ENCODE measurements at regions not wholly inside any gene's neighbourhood (a gene's known extent, or its start where the extent isn't known, plus 50 kb on each side); places are given as distances from the start of the nearest gene placed in this dataset.

DNA sequence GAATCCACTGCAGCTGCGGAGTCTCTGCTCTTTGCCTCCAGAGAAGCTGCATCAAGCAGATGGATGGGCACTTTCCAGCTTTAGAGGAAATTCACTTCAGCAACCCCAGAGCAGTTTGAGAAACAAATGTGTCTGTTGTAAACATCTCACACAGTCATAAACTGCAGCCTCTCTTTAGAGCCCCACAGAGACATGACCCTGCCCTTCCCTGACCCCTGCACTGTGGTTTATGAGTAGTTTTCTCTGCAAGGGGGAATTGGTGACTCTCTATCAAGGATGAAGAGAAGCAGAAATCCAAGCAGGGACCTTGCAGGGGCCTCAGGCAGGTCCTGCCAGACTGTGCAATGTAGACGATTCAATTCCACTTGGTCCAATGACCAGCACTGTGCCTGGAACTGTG lies 160.2 kb downstream of the SH2D4B start:
- H3K9me3 ChIP-seq (ENCODE audit: control insufficient read depth in 2 of 2, insufficient read depth in 1 of 2, low read depth in 1 of 2, low read length in 1 of 2) = peaks cover 0 to 2% of the 10 kb centered on the region in 2 donors
- H3K4me1 ChIP-seq (ENCODE audit: control insufficient read depth in 2 of 2, insufficient read depth in 2 of 2, low read length in 1 of 2) = peaks cover 2 to 3% of the 10 kb centered on the region in 2 donors
- H3K4me3 ChIP-seq (ENCODE audit: low read depth in 1 of 2, low read length in 2 of 2) = no peak overlapping the region
- 73 to 87% methylated on average over 2 of the region's 2 CpGs for WGBS, 2 donors
- no peaks in the 10 kb centered on the region for H3K36me3 ChIP-seq (ENCODE audit: control insufficient read depth in 2 of 2, insufficient read depth in 2 of 2, low read length in 1 of 2)
- H3K27ac ChIP-seq (ENCODE audit: low read depth in 2 of 2, low read length in 1 of 2) = no peak overlapping the region
- no peaks in the 10 kb centered on the region for H3K27me3 ChIP-seq (ENCODE audit: control insufficient read depth in 1 of 2, insufficient read depth in 2 of 2, low read length in 2 of 2)

DNA sequence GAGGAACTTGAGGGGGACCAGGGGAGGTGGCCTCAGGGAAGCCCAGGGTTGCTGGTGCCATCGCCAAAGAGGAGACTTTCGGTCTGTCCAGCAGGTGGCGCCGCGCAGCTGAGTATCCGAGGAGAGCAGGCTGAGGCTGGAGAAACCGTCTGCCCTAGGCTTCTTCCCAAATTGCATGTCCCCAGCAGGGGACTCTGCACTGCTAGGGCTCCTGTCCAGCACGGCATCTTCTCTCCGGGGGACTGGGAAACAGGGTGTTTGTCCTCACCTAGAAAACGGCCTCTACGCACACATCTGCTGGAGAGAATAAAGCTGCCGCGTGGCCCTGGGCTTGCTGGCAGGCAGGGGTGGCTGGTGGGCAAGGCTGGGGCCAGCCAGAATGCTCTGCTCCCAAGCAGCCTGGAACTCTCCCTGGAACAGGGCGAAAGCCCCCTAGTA lies 161.9 kb downstream of the SH2D4B start:
- 16 to 21% methylated on average over 14 of the region's 14 CpGs for WGBS, 2 donors
- Histone ChIP-seq H3K27me3 (ENCODE audit: control insufficient read depth in 1 of 2, insufficient read depth in 2 of 2, low read length in 2 of 2) (no peaks in the 10 kb centered on the region), H3K4me3 (ENCODE audit: low read depth in 1 of 2, low read length in 2 of 2) (no peak overlapping the region), H3K27ac (ENCODE audit: low read depth in 2 of 2, low read length in 1 of 2) (no peak overlapping the region), H3K36me3 (ENCODE audit: control insufficient read depth in 2 of 2, insufficient read depth in 2 of 2, low read length in 1 of 2) (no peaks in the 10 kb centered on the region), H3K4me1 (ENCODE audit: control insufficient read depth in 2 of 2, insufficient read depth in 2 of 2, low read length in 1 of 2) (peaks cover 2 to 3% of the 10 kb centered on the region in 2 donors), H3K9me3 (ENCODE audit: control insufficient read depth in 2 of 2, insufficient read depth in 1 of 2, low read depth in 1 of 2, low read length in 1 of 2) (peaks cover 0 to 2% of the 10 kb centered on the region in 2 donors)

DNA sequence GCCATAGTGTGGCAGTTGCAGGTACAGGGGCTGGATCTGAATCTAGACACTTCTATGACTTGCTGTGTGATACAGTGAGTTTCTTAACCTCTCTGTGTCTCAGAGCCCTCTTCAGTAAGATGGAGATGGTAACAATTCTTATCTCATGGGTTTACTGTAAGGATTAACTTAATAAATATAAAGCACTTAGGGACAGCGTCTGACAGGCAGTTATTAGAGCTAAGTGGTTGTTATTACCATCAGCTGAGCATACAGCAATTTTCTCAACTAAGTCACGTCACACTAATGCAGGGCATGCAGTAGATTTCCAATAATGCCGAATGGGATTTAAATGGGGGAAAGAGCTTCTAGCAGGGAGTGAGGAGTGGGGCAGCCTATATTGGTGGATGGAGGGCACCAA lies 162.6 kb downstream of the SH2D4B start:
- H3K27ac ChIP-seq (ENCODE audit: low read depth in 2 of 2, low read length in 1 of 2) = no peak overlapping the region

DNA sequence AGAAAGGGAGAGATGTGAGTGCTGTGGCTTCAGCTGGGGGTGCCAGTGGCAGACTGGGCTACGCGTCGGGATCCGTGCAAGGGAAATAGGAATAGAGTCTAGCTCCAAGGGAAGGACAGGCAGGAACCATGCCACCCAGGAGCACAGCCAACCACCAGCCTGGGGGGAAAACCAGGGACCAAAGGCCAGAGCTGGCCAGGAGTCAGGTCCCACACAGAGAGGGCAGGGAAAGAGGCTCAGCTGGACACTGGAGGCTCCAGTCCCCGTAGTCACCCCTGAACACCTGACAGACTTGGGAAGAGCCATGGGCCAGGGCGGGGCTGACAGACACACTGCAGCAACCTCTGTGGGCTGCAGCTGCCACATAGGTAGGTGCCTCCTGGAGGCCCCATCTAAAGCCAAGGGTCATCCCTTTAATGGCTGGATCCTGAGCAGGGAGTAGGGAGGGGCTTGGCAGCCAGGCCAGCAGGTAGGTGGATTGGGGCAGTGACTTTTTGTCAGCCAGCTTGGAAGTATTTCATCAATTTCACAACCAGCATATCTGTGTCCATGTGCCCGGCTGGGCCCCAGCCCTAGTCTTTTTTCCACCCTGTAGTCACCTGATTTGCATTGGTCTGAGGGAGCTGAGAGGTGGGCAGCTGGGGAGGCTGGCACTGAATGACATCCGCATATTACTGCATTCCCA lies 163.2 kb downstream of the SH2D4B start:
- no peaks in the 10 kb centered on the region for H3K36me3 ChIP-seq (ENCODE audit: control insufficient read depth in 2 of 2, insufficient read depth in 2 of 2, low read length in 1 of 2)
- H3K9me3 ChIP-seq (ENCODE audit: control insufficient read depth in 2 of 2, insufficient read depth in 1 of 2, low read depth in 1 of 2, low read length in 1 of 2) = no peaks in the 10 kb centered on the region
- H3K4me3 ChIP-seq (ENCODE audit: low read depth in 1 of 2, low read length in 2 of 2) = no peak overlapping the region
- H3K27ac ChIP-seq (ENCODE audit: low read depth in 2 of 2, low read length in 1 of 2) = no peak overlapping the region
- WGBS, 2 donors = 69 to 71% methylated on average over 8 of the region's 8 CpGs
- H3K27me3 ChIP-seq (ENCODE audit: control insufficient read depth in 1 of 2, insufficient read depth in 2 of 2, low read length in 2 of 2) = no peaks in the 10 kb centered on the region
- H3K4me1 ChIP-seq (ENCODE audit: control insufficient read depth in 2 of 2, insufficient read depth in 2 of 2, low read length in 1 of 2) = peaks cover 2 to 3% of the 10 kb centered on the region in 2 donors

More for the DNA sequence above, 162.6 kb downstream of the SH2D4B start:
- Histone ChIP-seq H3K36me3 (ENCODE audit: control insufficient read depth in 2 of 2, insufficient read depth in 2 of 2, low read length in 1 of 2) (no peaks in the 10 kb centered on the region), H3K4me3 (ENCODE audit: low read depth in 1 of 2, low read length in 2 of 2) (no peak overlapping the region), H3K27me3 (ENCODE audit: control insufficient read depth in 1 of 2, insufficient read depth in 2 of 2, low read length in 2 of 2) (no peaks in the 10 kb centered on the region), H3K9me3 (ENCODE audit: control insufficient read depth in 2 of 2, insufficient read depth in 1 of 2, low read depth in 1 of 2, low read length in 1 of 2) (no peaks in the 10 kb centered on the region), H3K4me1 (ENCODE audit: control insufficient read depth in 2 of 2, insufficient read depth in 2 of 2, low read length in 1 of 2) (peaks cover 2 to 3% of the 10 kb centered on the region in 2 donors)
- 80 to 81% methylated on average over 3 of the region's 3 CpGs for WGBS, 2 donors

DNA sequence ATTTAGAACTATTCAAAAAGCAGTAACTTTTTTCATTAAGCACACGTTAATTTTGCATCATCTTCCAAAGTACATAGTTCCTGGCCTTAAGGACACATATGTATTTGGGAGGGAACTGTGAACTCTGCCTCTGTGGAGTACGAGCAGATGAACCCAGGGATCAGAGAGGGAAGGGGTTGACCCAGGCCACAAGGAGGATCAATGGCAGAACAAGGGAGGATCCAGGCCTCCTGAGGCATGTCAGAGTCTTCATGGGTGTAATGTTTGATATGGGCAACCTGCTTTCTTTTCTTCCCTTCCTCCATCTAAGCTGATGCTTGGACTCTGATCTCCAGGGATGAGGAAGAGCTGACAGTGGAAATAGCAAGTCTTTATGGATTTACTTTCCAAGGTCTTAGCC lies 164.0 kb downstream of the SH2D4B start:
- Histone ChIP-seq H3K4me1 (ENCODE audit: control insufficient read depth in 2 of 2, insufficient read depth in 2 of 2, low read length in 1 of 2) (peaks cover 2 to 3% of the 10 kb centered on the region in 2 donors), H3K27me3 (ENCODE audit: control insufficient read depth in 1 of 2, insufficient read depth in 2 of 2, low read length in 2 of 2) (no peaks in the 10 kb centered on the region), H3K4me3 (ENCODE audit: low read depth in 1 of 2, low read length in 2 of 2) (no peak overlapping the region), H3K27ac (ENCODE audit: low read depth in 2 of 2, low read length in 1 of 2) (no peak overlapping the region), H3K36me3 (ENCODE audit: control insufficient read depth in 2 of 2, insufficient read depth in 2 of 2, low read length in 1 of 2) (no peaks in the 10 kb centered on the region), H3K9me3 (ENCODE audit: control insufficient read depth in 2 of 2, insufficient read depth in 1 of 2, low read depth in 1 of 2, low read length in 1 of 2) (no peaks in the 10 kb centered on the region)
- 74 to 77% methylated on average over 2 of the region's 2 CpGs for WGBS, 2 donors

DNA sequence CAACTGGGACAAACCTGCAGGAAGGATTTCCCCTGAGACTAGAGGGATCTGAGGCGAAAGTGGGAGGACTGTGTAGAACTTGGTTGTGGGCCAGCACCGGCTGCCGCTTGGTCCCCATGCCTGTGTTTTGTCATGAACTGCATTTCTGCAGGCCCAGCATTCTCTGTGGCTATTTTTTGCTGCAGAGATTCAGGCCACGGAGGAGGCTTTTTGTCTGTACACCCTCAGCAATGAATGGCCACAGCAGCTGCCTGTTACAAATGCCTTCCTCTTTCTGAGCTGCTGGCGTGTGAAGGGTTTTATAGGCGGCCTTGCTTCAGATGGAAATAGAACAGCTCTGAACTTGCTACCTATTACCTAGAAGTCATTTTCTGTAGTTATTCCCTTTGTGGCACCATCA lies 164.4 kb downstream of the SH2D4B start:
- H3K4me3 ChIP-seq (ENCODE audit: low read depth in 1 of 2, low read length in 2 of 2) = no peak overlapping the region
- WGBS, 2 donors = 70 to 78% methylated on average over 6 of the region's 6 CpGs
- no peaks in the 10 kb centered on the region for H3K27me3 ChIP-seq (ENCODE audit: control insufficient read depth in 1 of 2, insufficient read depth in 2 of 2, low read length in 2 of 2)
- H3K36me3 ChIP-seq (ENCODE audit: control insufficient read depth in 2 of 2, insufficient read depth in 2 of 2, low read length in 1 of 2) = no peaks in the 10 kb centered on the region
- H3K27ac ChIP-seq (ENCODE audit: low read depth in 2 of 2, low read length in 1 of 2) = no peak overlapping the region
- no peaks in the 10 kb centered on the region for H3K9me3 ChIP-seq (ENCODE audit: control insufficient read depth in 2 of 2, insufficient read depth in 1 of 2, low read depth in 1 of 2, low read length in 1 of 2)
- H3K4me1 ChIP-seq (ENCODE audit: control insufficient read depth in 2 of 2, insufficient read depth in 2 of 2, low read length in 1 of 2) = peaks cover 2 to 3% of the 10 kb centered on the region in 2 donors

DNA sequence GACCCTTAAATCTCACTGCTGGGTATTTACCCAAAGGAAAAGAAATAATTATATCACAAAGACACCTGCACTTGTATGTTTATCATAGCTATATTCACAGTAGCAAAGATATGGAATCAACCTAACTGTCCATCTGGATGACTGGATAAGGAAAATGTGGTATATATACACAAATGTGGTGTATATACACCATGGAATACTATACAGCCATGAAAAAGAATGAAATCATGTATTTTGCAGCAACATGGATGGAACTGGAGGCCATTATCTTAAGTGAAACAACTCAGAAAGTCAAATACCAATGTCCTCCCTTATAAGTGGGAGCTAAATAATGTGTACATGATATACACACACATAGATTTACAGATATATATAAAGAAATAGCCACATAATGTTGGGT lies 168.2 kb downstream of the SH2D4B start:
- no peaks in the 10 kb centered on the region for H3K36me3 ChIP-seq (ENCODE audit: control insufficient read depth in 2 of 2, insufficient read depth in 2 of 2, low read length in 1 of 2)
- H3K9me3 ChIP-seq (ENCODE audit: control insufficient read depth in 2 of 2, insufficient read depth in 1 of 2, low read depth in 1 of 2, low read length in 1 of 2) = no peaks in the 10 kb centered on the region
- H3K4me3 ChIP-seq (ENCODE audit: low read depth in 1 of 2, low read length in 2 of 2) = no peak overlapping the region
- H3K4me1 ChIP-seq (ENCODE audit: control insufficient read depth in 2 of 2, insufficient read depth in 2 of 2, low read length in 1 of 2) = peaks cover 0 to under 1% of the 10 kb centered on the region in 2 donors
- no peak overlapping the region for H3K27ac ChIP-seq (ENCODE audit: low read depth in 2 of 2, low read length in 1 of 2)
- H3K27me3 ChIP-seq (ENCODE audit: control insufficient read depth in 1 of 2, insufficient read depth in 2 of 2, low read length in 2 of 2) = no peaks in the 10 kb centered on the region

DNA sequence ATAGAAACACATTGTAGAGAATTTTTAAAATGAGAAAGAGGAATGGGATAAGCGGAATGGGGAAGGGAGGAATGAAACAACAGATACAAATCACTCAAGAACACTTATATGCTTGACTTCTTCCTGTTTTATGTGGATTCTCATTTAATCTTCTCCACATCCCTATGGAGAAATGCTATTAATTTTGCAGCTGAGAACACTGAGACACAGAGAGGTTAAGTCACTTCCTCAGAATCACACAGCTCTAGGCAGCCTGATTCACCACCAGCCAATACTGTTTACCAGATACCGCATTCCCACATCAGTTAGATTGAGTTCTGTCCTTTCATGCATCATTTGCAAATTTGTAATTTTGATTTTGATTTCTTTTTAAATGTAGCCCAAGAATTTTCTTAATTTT lies 170.5 kb downstream of the SH2D4B start:
- Histone ChIP-seq H3K4me1 (ENCODE audit: control insufficient read depth in 2 of 2, insufficient read depth in 2 of 2, low read length in 1 of 2) (no peaks in the 10 kb centered on the region), H3K27ac (ENCODE audit: low read depth in 2 of 2, low read length in 1 of 2) (no peak overlapping the region), H3K4me3 (ENCODE audit: low read depth in 1 of 2, low read length in 2 of 2) (no peak overlapping the region), H3K9me3 (ENCODE audit: control insufficient read depth in 2 of 2, insufficient read depth in 1 of 2, low read depth in 1 of 2, low read length in 1 of 2) (no peaks in the 10 kb centered on the region), H3K36me3 (ENCODE audit: control insufficient read depth in 2 of 2, insufficient read depth in 2 of 2, low read length in 1 of 2) (no peaks in the 10 kb centered on the region), H3K27me3 (ENCODE audit: control insufficient read depth in 1 of 2, insufficient read depth in 2 of 2, low read length in 2 of 2) (no peaks in the 10 kb centered on the region)
- WGBS, 2 donors = 94 to 96% methylated on average over 2 of the region's 2 CpGs

DNA sequence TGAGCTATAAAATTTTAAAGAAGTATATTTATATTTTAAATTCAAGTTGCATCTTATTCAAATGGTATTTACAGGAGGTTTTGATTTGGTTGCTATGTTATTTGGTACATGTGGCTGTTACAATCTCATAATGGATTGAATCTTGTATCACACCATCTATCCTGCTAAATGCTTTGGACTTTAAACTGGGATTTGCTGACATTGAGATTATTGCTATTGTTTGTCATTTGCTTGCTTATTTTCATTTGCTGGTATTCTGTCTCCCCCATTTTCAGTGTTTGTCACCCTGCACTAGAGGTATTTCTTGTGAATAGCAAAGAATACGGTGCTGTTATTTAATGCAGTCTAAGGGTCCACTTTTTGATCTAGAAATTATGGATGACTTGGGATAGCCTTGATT lies 171.1 kb downstream of the SH2D4B start:
- no peaks in the 10 kb centered on the region for H3K36me3 ChIP-seq (ENCODE audit: control insufficient read depth in 2 of 2, insufficient read depth in 2 of 2, low read length in 1 of 2)
- no peak overlapping the region for H3K4me3 ChIP-seq (ENCODE audit: low read depth in 1 of 2, low read length in 2 of 2)
- H3K4me1 ChIP-seq (ENCODE audit: control insufficient read depth in 2 of 2, insufficient read depth in 2 of 2, low read length in 1 of 2) = no peaks in the 10 kb centered on the region
- 82 to 86% methylated on average over 1 of the region's 1 CpG for WGBS, 2 donors
- H3K27ac ChIP-seq (ENCODE audit: low read depth in 2 of 2, low read length in 1 of 2) = no peak overlapping the region
- no peaks in the 10 kb centered on the region for H3K27me3 ChIP-seq (ENCODE audit: control insufficient read depth in 1 of 2, insufficient read depth in 2 of 2, low read length in 2 of 2)
- no peaks in the 10 kb centered on the region for H3K9me3 ChIP-seq (ENCODE audit: control insufficient read depth in 2 of 2, insufficient read depth in 1 of 2, low read depth in 1 of 2, low read length in 1 of 2)

DNA sequence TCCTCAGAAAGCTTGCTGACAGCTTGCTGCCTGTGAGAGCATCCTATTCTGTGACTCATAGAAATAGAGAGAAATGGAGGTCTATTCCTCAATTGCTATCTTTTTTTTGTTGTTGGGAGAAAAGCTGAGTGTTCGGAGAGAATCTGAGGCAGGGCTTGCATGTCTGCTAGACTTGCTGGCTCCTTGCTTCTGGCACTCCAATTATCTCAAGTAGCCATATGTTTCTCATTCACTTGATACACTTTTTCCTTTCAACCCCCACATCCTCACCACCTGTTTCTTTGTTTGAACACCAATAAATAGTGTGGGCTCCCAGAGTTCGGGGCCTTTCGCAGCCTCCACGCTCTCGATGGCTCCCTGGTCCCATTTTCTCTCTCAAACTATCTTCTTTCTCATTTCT lies 172.2 kb downstream of the SH2D4B start:
- no peak overlapping the region for H3K4me3 ChIP-seq (ENCODE audit: low read depth in 1 of 2, low read length in 2 of 2)
- H3K27ac ChIP-seq (ENCODE audit: low read depth in 2 of 2, low read length in 1 of 2) = no peak overlapping the region
- WGBS, 2 donors = 91% methylated on average over 5 of the region's 5 CpGs
- no peaks in the 10 kb centered on the region for H3K4me1 ChIP-seq (ENCODE audit: control insufficient read depth in 2 of 2, insufficient read depth in 2 of 2, low read length in 1 of 2)
- H3K9me3 ChIP-seq (ENCODE audit: control insufficient read depth in 2 of 2, insufficient read depth in 1 of 2, low read depth in 1 of 2, low read length in 1 of 2) = no peaks in the 10 kb centered on the region
- H3K27me3 ChIP-seq (ENCODE audit: control insufficient read depth in 1 of 2, insufficient read depth in 2 of 2, low read length in 2 of 2) = no peaks in the 10 kb centered on the region
- H3K36me3 ChIP-seq (ENCODE audit: control insufficient read depth in 2 of 2, insufficient read depth in 2 of 2, low read length in 1 of 2) = no peaks in the 10 kb centered on the region

Measured in esophagus (tissue), 2 donors.